ENCODE measurements at regions not wholly inside any gene's neighbourhood (a gene's known extent, or its start where the extent isn't known, plus 50 kb on each side); places are given as distances from the start of the nearest gene placed in this dataset.

GRCh38 chr12:127857661-127858060 lies 409.3 kb upstream of the TMEM132C start:
- no peak overlapping the region for H3K27ac Mint-ChIP-seq
- no peak for DNase-seq
- no peak overlapping the region for H3K4me3 Mint-ChIP-seq
- H3K27me3 ChIP-seq (ENCODE audit: control insufficient read depth, insufficient read depth, low read length) = no peaks in the 10 kb centered on the region
- H3K4me3 ChIP-seq (ENCODE audit: low read length) = no peak overlapping the region
- 90% methylated on average over 2 of the region's 5 CpGs for WGBS (ENCODE audit: insufficient coverage)
- H3K36me3 ChIP-seq (ENCODE audit: control insufficient read depth, insufficient read depth, low read length) = no peaks in the 10 kb centered on the region
- no peaks in the 10 kb centered on the region for H3K4me1 ChIP-seq (ENCODE audit: control insufficient read depth, insufficient read depth, low read length)
- peaks cover 7% of the 10 kb centered on the region for H3K9me3 ChIP-seq (ENCODE audit: control insufficient read depth, insufficient read depth, low read length)
- no peaks in the 10 kb centered on the region for H3K4me1 Mint-ChIP-seq
- no peaks in the 10 kb centered on the region for H3K36me3 Mint-ChIP-seq
- intact Hi-C loops (cut with micrococcal nuclease) = no loop called here
- H3K27me3 Mint-ChIP-seq (ENCODE audit: low read depth in 2 of 2) = no peaks in the 10 kb centered on the region
- TF ChIP-seq CTCF (IDR thresholded peaks at IDR 0.05) = no peak
- H3K27ac ChIP-seq (ENCODE audit: low read length) = no peak overlapping the region
- no peak for ATAC-seq
- peaks cover 2 to 5% of the 10 kb centered on the region in 2 donors for H3K9me3 Mint-ChIP-seq

DNA sequence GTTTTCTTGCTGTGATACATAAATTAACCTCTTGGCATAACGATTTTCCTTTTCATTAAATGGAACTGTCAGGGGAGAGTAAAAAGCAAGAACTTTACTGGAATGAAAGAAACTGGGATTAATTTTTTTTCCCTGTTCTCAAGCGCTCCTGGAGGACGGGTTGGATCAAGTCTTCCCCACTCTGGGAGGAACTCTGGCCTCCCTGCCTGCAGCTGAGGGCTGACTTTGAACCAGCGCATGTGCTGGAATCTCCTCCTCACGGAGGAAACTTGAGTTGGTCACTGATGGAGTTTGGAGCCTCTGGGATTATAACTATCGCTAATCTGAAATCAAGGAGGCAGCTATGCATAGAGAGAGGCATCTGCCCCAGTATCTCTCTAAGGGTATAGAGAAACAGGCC lies 406.4 kb upstream of the TMEM132C start:
- Mint-ChIP-seq H3K27ac (no peak overlapping the region), H3K4me3 (no peak overlapping the region), H3K4me1 (no peaks in the 10 kb centered on the region), H3K36me3 (no peaks in the 10 kb centered on the region), H3K9me3 (peaks cover 9 to 14% of the 10 kb centered on the region in 2 donors), H3K27me3 (ENCODE audit: low read depth in 2 of 2) (no peaks in the 10 kb centered on the region)
- intact Hi-C loops (cut with micrococcal nuclease) = no loop called here
- WGBS (ENCODE audit: insufficient coverage) = 91% methylated on average over 5 of the region's 6 CpGs
- Histone ChIP-seq H3K36me3 (ENCODE audit: control insufficient read depth, insufficient read depth, low read length) (no peaks in the 10 kb centered on the region), H3K9me3 (ENCODE audit: control insufficient read depth, insufficient read depth, low read length) (no peaks in the 10 kb centered on the region), H3K4me1 (ENCODE audit: control insufficient read depth, insufficient read depth, low read length) (no peaks in the 10 kb centered on the region), H3K27ac (ENCODE audit: low read length) (no peak overlapping the region), H3K27me3 (ENCODE audit: control insufficient read depth, insufficient read depth, low read length) (no peaks in the 10 kb centered on the region), H3K4me3 (ENCODE audit: low read length) (no peak overlapping the region)
- DNase-seq (no peak), ATAC-seq (no peak)
- no peak for TF ChIP-seq CTCF (IDR thresholded peaks at IDR 0.05)

GRCh38 chr12:127861406-127861805 lies 405.6 kb upstream of the TMEM132C start:
- no peaks in the 10 kb centered on the region for H3K4me1 Mint-ChIP-seq
- Histone ChIP-seq H3K4me3 (ENCODE audit: low read length) (no peak overlapping the region), H3K4me1 (ENCODE audit: control insufficient read depth, insufficient read depth, low read length) (no peaks in the 10 kb centered on the region), H3K36me3 (ENCODE audit: control insufficient read depth, insufficient read depth, low read length) (no peaks in the 10 kb centered on the region), H3K27me3 (ENCODE audit: control insufficient read depth, insufficient read depth, low read length) (no peaks in the 10 kb centered on the region), H3K9me3 (ENCODE audit: control insufficient read depth, insufficient read depth, low read length) (no peaks in the 10 kb centered on the region), H3K27ac (ENCODE audit: low read length) (no peak overlapping the region)
- H3K27ac Mint-ChIP-seq = no peak overlapping the region
- WGBS (ENCODE audit: insufficient coverage) = 73% methylated on average over 3 of the region's 3 CpGs
- intact Hi-C loops (cut with micrococcal nuclease) = no loop called here
- H3K36me3 Mint-ChIP-seq = no peaks in the 10 kb centered on the region
- DNase-seq (no peak), ATAC-seq (no peak)
- no peaks in the 10 kb centered on the region for H3K27me3 Mint-ChIP-seq (ENCODE audit: low read depth in 2 of 2)
- H3K9me3 Mint-ChIP-seq = peaks cover 9 to 14% of the 10 kb centered on the region in 2 donors
- no peak overlapping the region for H3K4me3 Mint-ChIP-seq
- no peak for TF ChIP-seq CTCF (IDR thresholded peaks at IDR 0.05)

GRCh38 chr12:127873306-127873705 lies 393.7 kb upstream of the TMEM132C start:
- no peaks in the 10 kb centered on the region for H3K36me3 ChIP-seq (ENCODE audit: control insufficient read depth, insufficient read depth, low read length)
- no peak for TF ChIP-seq CTCF (IDR thresholded peaks at IDR 0.05)
- H3K4me1 ChIP-seq (ENCODE audit: control insufficient read depth, insufficient read depth, low read length) = no peaks in the 10 kb centered on the region
- intact Hi-C loops (cut with micrococcal nuclease) = no loop called here
- no peaks in the 10 kb centered on the region for H3K36me3 Mint-ChIP-seq
- no peak overlapping the region for H3K4me3 ChIP-seq (ENCODE audit: low read length)
- H3K27me3 Mint-ChIP-seq (ENCODE audit: low read depth in 2 of 2) = no peaks in the 10 kb centered on the region
- peaks cover 4 to 7% of the 10 kb centered on the region in 2 donors for H3K9me3 Mint-ChIP-seq
- no peaks in the 10 kb centered on the region for H3K9me3 ChIP-seq (ENCODE audit: control insufficient read depth, insufficient read depth, low read length)
- no CpG with 5 or more reads among the region's 2 CpGs for whole genome bisulfite sequencing (ENCODE audit: insufficient coverage)
- DNase-seq = no peak
- H3K27ac Mint-ChIP-seq = no peak overlapping the region
- no peaks in the 10 kb centered on the region for H3K27me3 ChIP-seq (ENCODE audit: control insufficient read depth, insufficient read depth, low read length)
- ATAC-seq = no peak
- no peak overlapping the region for H3K27ac ChIP-seq (ENCODE audit: low read length)
- no peaks in the 10 kb centered on the region for H3K4me1 Mint-ChIP-seq
- H3K4me3 Mint-ChIP-seq = no peak overlapping the region

Measured in natural killer cell (primary cell).